ENCODE measurements at regions not wholly inside any gene's neighbourhood (a gene's known extent, or its start where the extent isn't known, plus 50 kb on each side); places are given as distances from the start of the nearest gene placed in this dataset.
"Not testable (repeated sequence)": the region's sequence is repeated elsewhere in the genome, so short reads cannot be mapped to it uniquely, and the experiment has no call there.

DNA sequence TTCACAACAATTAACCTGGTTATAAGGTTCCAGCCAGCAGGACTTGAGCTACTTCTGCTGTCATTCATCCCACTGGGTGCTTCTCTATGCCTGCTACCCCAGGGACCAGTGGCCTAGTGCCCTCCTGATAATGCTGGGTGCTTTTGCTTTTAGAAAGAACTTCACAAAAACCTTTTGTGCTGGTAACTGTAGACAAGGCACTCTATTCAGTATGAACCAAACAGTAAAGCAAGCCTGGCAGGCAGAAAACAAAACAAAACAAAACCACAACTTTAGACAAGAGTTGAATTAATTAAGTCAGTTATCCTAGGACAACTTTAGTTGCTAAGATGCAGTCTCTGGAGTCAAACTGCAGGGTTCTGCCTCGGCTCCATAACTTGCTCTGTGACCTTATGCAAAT, 61.9 kb upstream of the ADGRL2 start:
- DNase-seq (ENCODE audit: low read depth, low spot score) = no peak

DNA sequence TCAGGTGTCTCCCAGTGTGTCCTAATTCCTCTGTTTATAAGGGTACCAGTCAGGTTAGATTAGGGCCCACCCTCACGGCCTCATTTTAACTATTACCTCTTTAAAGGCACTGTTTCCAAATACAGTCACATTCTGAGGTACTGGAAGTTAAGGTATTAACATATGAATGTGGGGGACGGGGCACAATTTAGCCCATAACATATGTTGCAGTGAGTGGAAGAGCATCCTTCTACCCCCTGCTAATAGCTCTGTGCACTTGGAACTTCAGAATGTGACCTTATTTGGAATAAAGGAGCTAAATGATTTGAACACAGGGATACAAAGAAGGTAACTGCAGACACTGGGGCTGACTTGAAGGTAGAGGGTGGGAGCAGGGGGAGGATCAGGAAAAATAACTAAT, 67.3 kb upstream of the ADGRL2 start:
- no peak for DNase-seq (ENCODE audit: low read depth, low spot score)

DNA sequence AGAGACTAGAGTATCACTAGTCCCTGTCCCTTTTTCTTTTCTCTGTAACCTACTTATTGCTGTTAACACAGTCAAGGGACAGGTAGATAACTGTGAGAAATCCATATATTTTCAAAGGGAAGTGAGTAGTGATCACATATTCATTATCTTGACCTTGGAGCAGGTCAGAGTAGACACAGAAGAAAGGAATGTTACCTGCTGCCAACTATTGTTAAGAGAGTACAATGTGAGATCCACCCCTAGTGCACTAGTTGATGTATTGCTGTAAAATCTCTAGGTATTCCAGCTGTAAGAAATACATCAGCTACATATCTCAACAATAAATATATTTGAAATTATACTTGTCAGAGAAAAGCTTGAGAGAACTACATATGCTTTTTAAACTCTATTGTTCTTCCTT, 68.7 kb upstream of the ADGRL2 start:
- no peak for DNase-seq (ENCODE audit: low read depth, low spot score)

DNA sequence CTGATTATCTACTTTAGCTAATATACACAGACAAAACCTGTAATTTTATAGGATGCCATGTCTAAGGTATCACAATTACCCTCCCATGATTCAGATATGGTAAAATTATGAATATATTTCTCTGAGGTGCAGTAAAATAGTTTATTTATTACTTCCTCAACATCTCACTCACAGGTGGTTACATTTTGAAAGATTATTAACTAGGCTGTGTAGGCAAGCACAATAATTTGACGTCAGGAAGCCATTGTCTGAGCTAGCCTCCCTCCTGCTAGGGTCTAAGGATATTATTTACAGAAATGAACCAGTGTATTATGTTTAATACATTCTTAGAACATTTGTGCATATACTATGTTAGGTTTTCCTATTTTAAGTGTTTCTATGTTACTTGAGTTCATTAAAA, 69.9 kb upstream of the ADGRL2 start:
- DNase-seq (ENCODE audit: low read depth, low spot score) = no peak

DNA sequence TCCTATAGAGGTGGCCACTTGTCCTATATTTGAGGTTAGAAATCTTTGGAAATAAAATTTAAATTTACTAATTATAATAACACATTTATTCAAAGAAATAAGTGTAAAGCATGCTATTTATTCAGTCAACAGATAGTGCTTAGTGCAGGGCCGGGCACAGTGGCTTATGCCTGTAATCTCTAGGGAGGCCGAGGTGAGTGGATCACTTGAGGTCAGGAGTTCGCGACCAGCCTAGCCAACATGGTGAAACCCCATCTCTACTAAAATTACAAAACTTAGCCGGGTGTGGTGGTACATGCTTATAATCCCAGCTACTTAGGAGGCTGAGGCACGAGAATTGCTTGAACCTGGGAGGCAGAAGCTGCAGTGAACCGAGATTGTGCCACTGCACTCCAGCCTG, 70.4 kb upstream of the ADGRL2 start:
- not testable (repeated sequence) for DNase-seq (ENCODE audit: low read depth, low spot score)

DNA sequence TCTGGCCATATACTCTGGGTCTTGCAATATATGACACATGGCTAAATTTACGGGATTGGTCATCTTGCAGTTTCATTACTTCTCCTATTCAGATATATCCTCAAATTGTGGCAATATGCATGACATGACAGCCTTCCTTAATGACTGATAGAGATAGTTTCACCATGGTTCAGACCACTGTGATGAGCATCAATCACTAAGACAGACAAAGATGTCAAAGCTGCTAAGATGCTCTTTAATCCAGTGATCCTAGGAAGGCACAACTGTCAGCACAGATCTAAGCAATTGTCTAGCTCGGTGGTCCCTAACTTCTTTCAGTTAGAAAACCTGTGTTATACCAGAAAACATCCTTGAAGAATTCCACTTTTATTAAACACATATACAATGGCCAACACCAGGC, 70.9 kb upstream of the ADGRL2 start:
- DNase-seq (ENCODE audit: low read depth, low spot score) = no peak

DNA sequence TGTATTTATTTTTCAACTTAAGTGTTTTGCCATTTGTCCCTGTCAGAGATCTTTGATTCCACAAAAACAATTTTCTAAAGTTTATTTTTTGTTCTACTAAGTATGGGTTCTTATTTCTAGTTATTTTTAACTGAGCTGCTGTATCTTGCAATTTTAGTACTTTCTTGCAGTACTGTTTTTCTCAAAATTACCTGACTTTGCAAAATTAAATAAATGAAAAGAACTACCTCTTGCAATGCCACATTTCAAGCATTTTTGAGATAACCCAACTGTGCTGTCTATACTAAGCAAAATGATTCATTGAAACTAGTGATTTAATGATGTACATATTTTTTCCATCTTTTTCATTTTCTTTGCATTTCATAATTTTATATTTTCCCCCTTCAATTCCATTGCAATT, 71.5 kb upstream of the ADGRL2 start:
- DNase-seq (ENCODE audit: low read depth, low spot score) = no peak

DNA sequence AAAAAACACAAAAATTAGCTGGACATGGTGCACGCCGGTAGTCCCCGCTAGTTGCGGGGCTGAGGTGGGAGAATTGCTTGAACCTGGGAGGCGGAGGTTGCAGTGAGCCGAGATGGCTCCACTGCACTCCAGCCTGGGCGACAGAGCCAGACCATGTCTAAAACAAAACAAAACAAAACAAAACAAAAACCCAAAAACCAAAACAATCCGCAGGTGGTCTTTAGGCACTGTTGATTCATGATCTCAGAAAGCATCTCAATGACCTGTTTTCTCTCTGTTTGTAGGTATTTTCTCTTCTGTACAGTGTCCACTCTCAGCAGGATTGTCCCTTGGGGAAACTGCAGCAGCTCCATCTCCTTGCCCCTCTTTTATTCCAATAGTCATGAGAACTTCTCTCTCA, 74.9 kb upstream of the ADGRL2 start:
- DNase-seq (ENCODE audit: low read depth, low spot score) = no peak

DNA sequence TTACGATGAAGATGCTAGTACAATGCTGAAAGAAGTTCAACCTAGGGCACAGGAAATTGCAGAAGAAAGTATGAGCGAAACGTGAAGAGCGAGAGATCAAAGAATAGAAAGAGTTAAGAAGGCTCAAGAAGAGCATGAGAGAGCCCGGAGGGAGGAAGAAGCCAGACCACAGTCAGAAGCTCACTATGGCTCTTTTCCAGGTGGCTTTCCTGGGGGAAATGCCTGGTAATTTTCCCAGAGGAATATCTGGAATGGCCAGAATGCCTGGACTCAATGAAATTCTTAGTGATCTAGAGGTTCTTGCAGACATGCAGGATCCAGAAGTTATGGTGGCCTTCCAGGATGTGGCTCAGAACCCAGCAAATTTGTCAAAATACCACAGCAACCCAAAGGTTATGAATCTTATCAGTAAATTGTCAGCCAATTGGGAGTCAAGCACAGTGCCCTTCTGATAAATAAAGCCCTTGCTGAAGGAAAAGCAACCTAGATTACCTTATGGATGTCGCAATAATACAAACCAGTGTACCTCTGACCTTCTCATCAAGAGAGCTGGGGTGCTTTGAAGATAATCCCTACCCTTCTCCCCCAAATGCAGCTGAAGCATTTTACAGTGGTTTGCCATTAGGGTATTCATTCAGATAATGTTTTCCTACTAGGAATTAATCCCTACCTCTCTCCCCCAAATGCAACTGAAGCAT, 78.0 kb upstream of the ADGRL2 start:
- DNase-seq (ENCODE audit: low read depth, low spot score) = not testable (repeated sequence)

DNA sequence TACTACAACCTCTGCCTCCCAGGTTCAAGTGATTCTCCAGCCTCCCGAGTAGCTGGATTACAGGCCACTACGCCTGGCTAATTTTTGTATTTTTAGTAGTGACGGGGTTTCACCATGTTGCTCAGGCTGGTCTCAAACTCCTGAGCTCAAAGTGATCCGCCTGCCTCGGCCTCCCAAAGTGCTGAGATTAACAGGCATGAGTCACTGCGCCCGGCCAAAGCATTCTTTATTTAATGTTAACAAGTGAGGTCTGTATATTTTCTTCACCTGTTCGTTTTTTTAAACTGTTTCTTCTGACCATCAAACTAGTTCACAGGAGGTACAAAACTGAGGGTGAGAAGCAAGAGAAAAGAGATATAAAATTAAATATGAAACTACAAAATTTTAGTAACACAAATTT, 80.5 kb upstream of the ADGRL2 start:
- DNase-seq (ENCODE audit: low read depth, low spot score) = not testable (repeated sequence)

DNA sequence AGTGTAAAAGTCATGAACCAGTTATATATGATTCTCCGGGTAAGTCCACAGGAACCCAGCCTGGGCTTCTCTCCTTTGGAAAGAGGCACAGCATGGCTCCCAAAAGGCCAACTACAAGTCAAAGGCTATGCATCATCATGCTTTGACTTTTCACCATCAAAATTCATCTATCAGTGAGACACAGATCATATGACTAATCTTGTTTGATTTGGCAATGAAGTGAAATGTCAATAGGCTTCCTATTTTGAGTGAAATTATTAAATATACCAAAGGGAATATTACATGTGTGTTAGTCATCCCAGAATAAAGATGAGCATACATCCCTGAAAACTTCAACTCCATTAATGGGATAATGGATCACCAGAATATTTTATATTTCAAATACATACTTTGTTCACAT, 83.5 kb upstream of the ADGRL2 start:
- no peak for DNase-seq (ENCODE audit: low read depth, low spot score)

DNA sequence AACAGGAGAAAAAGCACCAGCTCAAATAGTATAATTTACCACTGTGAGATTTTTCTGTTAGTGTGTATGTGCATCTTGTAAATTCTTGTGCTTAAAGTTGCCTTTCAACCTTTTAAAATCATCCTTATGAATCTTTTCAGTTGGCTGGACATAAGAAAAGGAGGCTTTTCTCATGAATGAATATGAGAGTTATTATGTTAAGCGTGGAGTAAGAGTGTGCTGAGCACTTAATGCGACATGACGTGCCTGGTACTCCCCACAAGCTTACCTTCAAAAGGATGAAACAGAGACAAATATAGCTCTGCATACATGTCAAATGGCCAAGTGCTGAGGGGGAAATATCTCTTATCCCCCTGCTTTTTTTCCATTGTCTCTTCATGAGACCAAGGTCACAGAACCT, 85.3 kb upstream of the ADGRL2 start:
- no peak for DNase-seq (ENCODE audit: low read depth, low spot score)

DNA sequence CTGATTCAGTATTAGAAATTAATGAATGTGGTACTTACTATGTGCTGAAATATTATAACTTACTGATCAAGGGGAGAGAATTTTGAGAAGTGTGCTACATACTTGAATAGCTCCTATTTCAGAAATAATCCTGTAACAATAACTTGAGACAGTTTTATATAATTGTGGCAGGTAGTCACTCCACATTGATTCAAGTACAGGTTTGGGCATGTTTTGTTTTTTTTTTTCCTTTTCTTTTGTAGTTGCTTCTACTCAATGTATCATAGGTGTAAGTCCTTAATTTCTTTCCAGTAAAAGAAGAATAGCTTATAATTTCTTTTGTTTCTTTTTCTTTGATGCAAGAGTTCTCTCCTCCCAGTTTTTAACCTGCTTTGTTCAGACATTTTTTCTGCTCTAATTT, 86.1 kb upstream of the ADGRL2 start:
- no peak for DNase-seq (ENCODE audit: low read depth, low spot score)

DNA sequence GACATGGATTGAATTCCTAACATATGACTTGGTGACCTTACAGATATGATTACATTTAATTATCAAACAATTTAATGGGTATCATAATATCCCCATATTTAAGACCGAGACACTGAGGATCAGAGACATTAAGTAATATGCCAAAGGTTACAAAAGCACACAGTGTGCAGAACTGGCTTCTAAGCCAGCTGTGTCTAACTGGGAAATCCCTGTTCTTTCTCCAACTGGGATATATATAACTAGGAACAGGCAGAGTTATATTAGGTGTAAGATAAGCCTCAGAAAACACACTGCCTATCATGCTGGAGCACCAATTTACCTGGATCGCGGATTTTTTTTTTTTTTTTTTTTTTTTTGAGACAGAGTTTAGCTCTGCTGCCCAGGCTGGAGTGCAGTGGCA, 88.3 kb upstream of the ADGRL2 start:
- no peak for DNase-seq (ENCODE audit: low read depth, low spot score)

DNA sequence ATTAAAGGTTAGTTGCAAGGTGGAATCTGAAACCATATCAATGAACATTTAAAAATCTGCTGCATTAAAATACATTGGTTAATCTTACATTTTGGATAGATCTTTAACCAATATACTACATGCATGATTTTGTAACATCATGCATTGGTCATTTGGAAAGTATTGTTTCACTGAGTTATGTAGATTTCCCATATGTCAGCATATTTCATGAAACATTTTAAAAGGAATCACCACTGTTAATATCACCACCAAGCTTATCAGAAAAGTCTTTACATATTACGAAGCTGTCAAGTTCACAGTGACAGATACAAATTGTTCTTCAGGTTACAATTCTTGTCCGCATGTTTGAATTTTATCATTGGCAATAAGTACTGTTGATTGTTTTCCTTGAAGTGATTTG, 89.9 kb upstream of the ADGRL2 start:
- no peak for DNase-seq (ENCODE audit: low read depth, low spot score)

DNA sequence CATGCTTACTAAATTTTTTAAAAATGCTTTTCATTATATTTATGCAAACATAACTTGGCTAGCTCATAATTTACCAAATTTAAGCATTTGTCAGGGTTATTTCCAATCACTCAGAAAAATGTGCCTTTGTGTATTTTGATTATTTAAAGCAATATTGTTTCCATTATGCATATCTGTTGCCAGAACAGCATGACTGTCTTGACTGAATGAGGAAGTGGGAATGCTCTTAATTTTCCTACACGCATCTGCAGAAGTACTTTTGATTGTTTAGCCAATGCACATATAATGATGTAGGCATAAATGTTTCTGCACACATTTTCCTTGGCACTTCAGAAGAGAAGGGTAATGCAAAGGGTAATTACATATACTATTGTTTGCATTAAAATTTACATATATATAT, 92.5 kb upstream of the ADGRL2 start:
- DNase-seq (ENCODE audit: low read depth, low spot score) = no peak

DNA sequence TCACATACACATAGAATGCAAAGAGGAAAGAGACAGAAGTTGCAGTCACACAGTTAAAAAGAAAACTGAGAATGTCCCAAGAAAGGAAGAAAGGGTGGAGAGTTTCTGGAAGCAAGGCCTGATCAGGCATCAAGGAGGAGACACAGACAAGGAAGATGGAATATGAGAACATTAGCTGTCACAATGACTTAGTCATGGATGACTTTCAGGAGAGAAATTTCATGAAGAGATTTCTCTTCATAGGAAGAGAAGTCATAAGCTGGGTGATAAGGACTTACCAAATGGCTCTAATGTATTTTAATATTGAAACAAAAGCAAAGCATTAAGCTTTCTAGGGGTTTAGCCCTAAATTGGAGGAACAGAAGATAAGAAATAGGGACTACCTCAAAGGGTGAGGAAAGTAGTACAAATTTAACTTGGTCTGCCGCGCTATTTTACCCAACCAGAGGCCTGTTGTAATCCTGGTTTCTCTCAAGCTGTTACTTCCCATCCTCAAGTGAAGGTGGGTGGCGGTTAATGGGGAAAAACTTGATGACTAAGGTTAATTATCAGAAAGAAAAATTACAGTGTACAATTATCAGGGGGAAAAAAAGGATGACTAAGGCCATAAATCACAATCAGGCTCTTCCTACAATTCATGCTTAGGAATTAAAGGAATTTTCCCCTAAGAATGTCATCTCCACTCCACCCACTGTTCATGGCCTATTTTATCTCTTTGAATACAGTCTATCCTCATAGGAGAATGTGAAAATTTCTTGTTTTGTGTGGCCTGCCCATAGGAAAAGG, 93.9 kb upstream of the ADGRL2 start:
- DNase-seq (ENCODE audit: low read depth, low spot score) = no peak

DNA sequence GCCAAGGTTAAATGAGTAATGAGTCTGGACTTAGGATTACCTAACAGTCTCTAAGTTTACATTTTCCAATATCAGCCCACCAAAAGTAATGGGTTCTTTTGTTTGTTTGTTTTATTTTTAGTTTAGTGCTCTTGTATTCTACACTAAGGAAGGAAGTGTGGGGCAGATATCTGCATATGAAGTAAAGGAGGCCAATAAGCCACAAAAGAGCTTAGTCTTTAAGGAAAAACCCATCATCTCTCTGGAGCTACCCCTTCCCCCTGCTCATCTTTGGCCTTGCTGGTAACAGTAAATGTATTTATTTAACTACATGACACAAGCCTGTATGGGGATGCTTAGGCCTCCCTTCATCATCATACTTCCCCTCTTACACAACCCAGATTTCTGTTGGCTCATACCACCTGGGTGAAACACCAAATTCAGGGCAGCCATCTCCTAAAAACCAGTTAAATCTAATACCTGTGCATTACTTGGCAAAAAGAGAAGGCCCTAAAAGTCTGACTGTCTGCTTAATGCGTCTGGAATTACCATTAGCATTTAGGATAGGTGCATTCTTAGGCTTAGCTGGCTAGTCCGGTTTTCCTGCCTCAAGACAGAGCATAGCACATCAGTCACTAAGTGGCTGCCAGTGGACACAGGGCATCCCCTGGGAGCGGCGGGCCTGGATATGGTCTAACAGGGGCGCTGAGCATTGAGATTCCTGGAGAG, 96.8 kb upstream of the ADGRL2 start:
- peak; percentile 90 for DNase-seq (ENCODE audit: low read depth, low spot score)

DNA sequence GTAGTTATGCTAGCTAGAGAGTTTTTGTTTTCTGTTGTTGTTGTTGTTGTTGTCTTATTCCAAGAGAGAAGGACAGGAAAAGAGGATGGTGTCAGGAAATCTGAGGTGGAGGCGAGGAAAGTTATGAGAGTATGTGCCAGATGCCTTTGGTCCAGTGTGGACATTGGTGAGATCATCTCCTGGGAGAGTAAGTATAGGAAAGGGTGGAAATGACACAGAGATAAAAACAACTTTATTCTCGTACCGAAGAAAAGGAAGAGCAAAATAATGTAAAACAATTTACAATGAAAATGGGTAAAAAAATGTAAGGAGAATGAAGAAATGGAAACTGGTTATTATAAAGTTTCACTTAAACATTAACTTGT, 97.4 kb upstream of the ADGRL2 start:
- DNase-seq (ENCODE audit: low read depth, low spot score) = no peak

DNA sequence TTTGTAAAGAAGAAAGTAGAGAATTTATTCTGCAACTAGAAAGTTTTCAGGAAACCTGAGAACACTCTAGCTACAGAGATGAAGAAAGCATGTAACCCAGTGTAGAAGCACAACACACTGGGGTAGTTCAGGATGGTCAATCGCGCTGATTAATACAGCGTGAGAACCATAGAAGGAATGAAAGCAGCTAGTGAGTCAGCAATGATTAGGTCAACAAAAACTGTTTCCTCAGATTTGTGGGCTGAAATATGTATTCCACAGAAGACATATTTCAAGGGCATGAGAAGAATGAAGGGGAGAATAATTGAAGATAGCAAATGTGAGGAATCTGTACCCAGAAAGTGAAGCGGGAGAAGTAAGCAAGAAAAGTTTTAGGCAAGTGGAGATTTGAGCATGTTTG, 97.8 kb upstream of the ADGRL2 start:
- no peak for DNase-seq (ENCODE audit: low read depth, low spot score)

DNA sequence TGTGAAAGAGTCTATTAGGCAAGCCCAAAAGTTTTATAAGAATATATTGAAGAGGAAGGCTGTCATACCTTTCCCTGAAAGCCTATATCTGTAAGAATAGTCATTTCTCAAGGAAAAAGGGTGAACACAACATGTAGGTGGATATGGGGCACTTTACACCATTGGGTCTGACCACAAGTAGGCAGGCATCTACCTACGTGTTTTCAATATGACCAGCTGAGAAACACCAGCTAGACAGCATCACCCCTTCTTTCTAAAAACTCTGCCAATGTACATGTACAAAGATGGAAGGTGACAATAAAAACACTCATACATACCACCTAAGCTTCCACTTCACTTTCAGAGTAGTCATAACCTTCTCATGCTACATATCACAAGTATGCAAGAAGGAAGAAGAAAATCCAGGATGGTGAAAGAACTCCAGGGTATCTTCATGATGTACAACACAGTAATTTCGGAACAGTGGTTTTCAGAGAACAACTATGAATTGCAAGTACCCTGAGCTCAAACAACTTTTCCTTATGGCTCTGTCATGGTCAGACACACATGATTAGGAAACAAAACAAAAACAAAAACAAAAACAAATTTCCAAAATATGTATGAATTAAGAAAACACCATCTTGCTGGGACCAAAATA, 98.5 kb upstream of the ADGRL2 start:
- no peak for DNase-seq (ENCODE audit: low read depth, low spot score)

DNA sequence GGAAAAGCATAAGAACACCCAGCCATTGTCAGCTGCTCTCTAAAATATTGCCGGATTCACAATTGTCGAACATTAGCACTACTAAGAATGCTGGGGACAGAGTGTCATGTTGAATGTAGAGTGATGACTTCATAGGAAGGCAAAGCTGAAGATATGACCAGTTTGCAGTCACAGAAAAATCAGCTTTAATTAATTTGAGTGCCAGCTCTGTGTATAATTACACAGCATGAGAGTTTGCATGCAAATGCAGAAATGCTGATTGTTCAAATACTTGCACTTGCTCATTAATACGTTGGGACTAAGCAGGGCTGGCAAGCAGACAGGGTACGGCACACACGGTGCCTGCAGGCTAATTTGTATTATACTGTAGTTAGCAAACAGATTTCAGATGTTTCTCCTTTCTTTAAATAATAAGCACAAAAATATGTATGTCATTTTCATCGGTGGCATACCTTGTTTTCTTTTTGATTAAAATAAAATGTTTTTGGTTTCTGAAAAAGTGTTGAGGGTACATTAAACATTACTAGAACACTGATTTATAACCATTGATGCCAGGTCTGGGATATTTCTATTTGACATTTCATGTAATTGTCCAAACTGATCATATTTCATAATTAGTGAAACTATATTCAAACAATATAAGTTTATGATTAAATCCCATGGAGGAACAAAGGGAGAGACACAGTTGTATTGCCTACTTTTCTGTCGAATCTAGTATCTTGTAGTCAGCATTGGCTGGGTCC, 99.8 kb upstream of the ADGRL2 start:
- no peak for DNase-seq (ENCODE audit: low read depth, low spot score)

All from ELF-1 (cell line).